NCI-H1105 treated with DMSO at 0.1 percent for 48 hours (cell line): ENCODE measurements at regions not wholly inside any gene's neighbourhood (a gene's known extent, or its start where the extent isn't known, plus 50 kb on each side); places are given as distances from the start of the nearest gene placed in this dataset.

Experiments
- DNase-seq: peaks from one replicate; lab custom pipeline; 2025; lab: John Stamatoyannopoulos, UW

GRCh38 chr13:26456650-26457049, 100.8 kb upstream of the WASF3 start:
- DNase-seq: no peak

- DNase-seq: no peak
Observed at GRCh38 chr13:26457212-26457611, 100.3 kb upstream of the WASF3 start.

- no peak for DNase-seq
Observed at GRCh38 chr13:26458196-26458749, 99.2 kb upstream of the WASF3 start.

- DNase-seq: no peak
Observed at GRCh38 chr13:26459276-26460131, 98.0 kb upstream of the WASF3 start.

GRCh38 chr13:26460648-26461047, 96.8 kb upstream of the WASF3 start:
- no peak for DNase-seq

- no peak for DNase-seq
Observed at GRCh38 chr13:26463296-26463695, 94.2 kb upstream of the WASF3 start.

- DNase-seq: no peak
Observed at GRCh38 chr13:26463848-26464247, 93.6 kb upstream of the WASF3 start.

GRCh38 chr13:26465514-26465913, 92.0 kb upstream of the WASF3 start:
- DNase-seq: no peak

GRCh38 chr13:26465954-26466353, 91.5 kb upstream of the WASF3 start:
- DNase-seq: no peak

GRCh38 chr13:26468265-26468801, 89.2 kb upstream of the WASF3 start:
- no peak for DNase-seq

GRCh38 chr13:26469602-26470001, 87.9 kb upstream of the WASF3 start:
- no peak for DNase-seq

GRCh38 chr13:26471807-26472206, 85.7 kb upstream of the WASF3 start:
- no peak for DNase-seq

- no peak for DNase-seq
Observed at GRCh38 chr13:26473571-26474230, 83.8 kb upstream of the WASF3 start.

GRCh38 chr13:26474286-26474685, 83.2 kb upstream of the WASF3 start:
- DNase-seq: no peak

- DNase-seq: no peak
Observed at GRCh38 chr13:26475176-26476110, 82.0 kb upstream of the WASF3 start.

GRCh38 chr13:26476111-26476781, 81.2 kb upstream of the WASF3 start:
- DNase-seq: no peak

- DNase-seq: no peak
Observed at GRCh38 chr13:26476782-26477142, 80.7 kb upstream of the WASF3 start.

- DNase-seq: no peak
Observed at GRCh38 chr13:26477681-26478080, 79.8 kb upstream of the WASF3 start.

- DNase-seq: no peak
Observed at GRCh38 chr13:26480246-26480855, 77.1 kb upstream of the WASF3 start.

- peak; percentile 30 for DNase-seq
Observed at GRCh38 chr13:26482451-26483197, 74.9 kb upstream of the WASF3 start.
